Adrenal gland (tissue), 9 donors: ENCODE measurements at regions not wholly inside any gene's neighbourhood (a gene's known extent, or its start where the extent isn't known, plus 50 kb on each side); places are given as distances from the start of the nearest gene placed in this dataset.
"Not testable (repeated sequence)": the region's sequence is repeated elsewhere in the genome, so short reads cannot be mapped to it uniquely, and the experiment has no call there.

Source experiments
- DNase-seq, 7 donors: peaks; one replicate each; pipeline ENCODE4 v3.0.0-alpha.2; 2019 to 2020
- H3K27ac ChIP-seq, 5 donors: fragments of 200-600 bp; sonication (generic) in 4 of 5; 1 replicate in 3 of 5; 2 replicates in 2 of 5; pipeline versions ENCODE4 v1.5.1 to v1.8.0; 2016 to 2020; ENCODE audit warnings: mild to moderate bottlenecking in 1 of 5
- H3K27me3 ChIP-seq: fragments of 200-600 bp; 2 replicates; pipeline ENCODE4 v1.8.0; 2021
- H3K36me3 ChIP-seq, 2 donors: fragments of 200-600 bp; replicated peaks in 1 of 2; 1 replicate in 1 of 2; 2 replicates in 1 of 2; pipeline versions ENCODE4 v1.5.1 to v1.8.0; 2018 to 2022
- H3K4me1 ChIP-seq, 2 donors: fragments of 200-600 bp; replicated peaks in 1 of 2; 1 replicate in 1 of 2; 2 replicates in 1 of 2; pipeline versions ENCODE4 v1.5.1 to v1.8.0; 2018 to 2021
- H3K4me3 ChIP-seq, 4 donors: fragments of 200-600 bp; sonication (generic) in 3 of 4; one replicate each; pipeline ENCODE4 v1.5.1; 2016 to 2018
- H3K9me3 ChIP-seq, 3 donors: fragments of 200-600 bp; sonication (generic) in 1 of 3; replicated peaks in 1 of 3; 1 replicate in 2 of 3; 2 replicates in 1 of 3; pipeline versions ENCODE4 v1.5.1 to v1.8.0; 2016 to 2021
- POLR2A ChIP-seq, 2 donors: fragments of 450-650 bp; IDR thresholded peaks; one replicate each; pipeline ENCODE4 v1.6.1; 2017; ENCODE audit warnings: antibody characterized with exemption in 2 of 2, mild to moderate bottlenecking in 2 of 2, moderate library complexity in 1 of 2
- WGBS, 4 donors: extraction: QIAGEN DNeasy Blood & Tissue Kit in 2 of 4; methylation state at CpG; one replicate each; pipeline versions ENCODE4 v1.1.5 to v1.1.7; 2013 to 2017; 5-methylcytosine and 5-hydroxymethylcytosine counted together
- intact Hi-C, 2 donors: fragments of 100-400 bp; cut with DNase I; formaldehyde crosslinking; loops; one replicate each; pipeline versions ENCODE4 v1.14.1 to v1.15.0; 2022 to 2023
- TF ChIP-seq, protein P1 (sequence below), 6 experiments: fragments of 450-650 bp in 4 of 6; fragments of 200-600 bp in 2 of 6; sonication (generic) in 1 of 6; IDR thresholded peaks; 1 replicate in 5 of 6; 2 replicates in 1 of 6; pipeline versions ENCODE4 v1.5.1 to v1.8.0; 2016 to 2021; ENCODE audit warnings: antibody characterized with exemption in 6 of 6, mild to moderate bottlenecking in 2 of 6, moderate library complexity in 1 of 6
- donor health status: healthy with polysubstance abuse.
- donor health status: Bipolar disorder and iron deficiency.
- donor health status: DM: yes; HTN: yes; CAD: no.
- donor health status: DM: no; HTN: no; CAD: no.
- donor health status: DM: no; HTN: no; CAD: no.

DNA sequence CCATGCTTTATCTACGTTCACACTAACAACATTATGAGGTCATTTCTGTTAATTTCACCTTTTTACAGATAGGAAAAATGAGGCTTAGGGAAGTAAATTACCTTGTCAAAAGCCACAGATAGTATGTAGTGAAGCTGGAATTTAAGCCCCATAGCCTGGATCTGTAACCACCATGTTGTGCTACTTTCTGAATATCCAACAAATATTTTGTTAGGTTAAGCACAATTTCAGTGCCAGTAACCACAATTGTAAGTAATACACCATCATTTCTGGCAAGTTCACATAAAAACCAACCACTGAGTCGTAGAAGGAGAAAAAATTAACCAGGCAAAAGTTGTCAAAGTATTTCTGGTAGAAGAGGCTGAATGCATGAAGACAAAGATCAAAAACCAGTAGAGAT, 593.1 kb upstream of the CAMK1G start:
- WGBS, 4 donors: 73 to 83% (median 77%) methylated on average over 2 of the region's 2 CpGs
- no peaks in the 10 kb centered on the region for H3K27me3 ChIP-seq
- no peak for DNase-seq
- intact Hi-C loops: no loop called here
- TF ChIP-seq, protein P1, sequence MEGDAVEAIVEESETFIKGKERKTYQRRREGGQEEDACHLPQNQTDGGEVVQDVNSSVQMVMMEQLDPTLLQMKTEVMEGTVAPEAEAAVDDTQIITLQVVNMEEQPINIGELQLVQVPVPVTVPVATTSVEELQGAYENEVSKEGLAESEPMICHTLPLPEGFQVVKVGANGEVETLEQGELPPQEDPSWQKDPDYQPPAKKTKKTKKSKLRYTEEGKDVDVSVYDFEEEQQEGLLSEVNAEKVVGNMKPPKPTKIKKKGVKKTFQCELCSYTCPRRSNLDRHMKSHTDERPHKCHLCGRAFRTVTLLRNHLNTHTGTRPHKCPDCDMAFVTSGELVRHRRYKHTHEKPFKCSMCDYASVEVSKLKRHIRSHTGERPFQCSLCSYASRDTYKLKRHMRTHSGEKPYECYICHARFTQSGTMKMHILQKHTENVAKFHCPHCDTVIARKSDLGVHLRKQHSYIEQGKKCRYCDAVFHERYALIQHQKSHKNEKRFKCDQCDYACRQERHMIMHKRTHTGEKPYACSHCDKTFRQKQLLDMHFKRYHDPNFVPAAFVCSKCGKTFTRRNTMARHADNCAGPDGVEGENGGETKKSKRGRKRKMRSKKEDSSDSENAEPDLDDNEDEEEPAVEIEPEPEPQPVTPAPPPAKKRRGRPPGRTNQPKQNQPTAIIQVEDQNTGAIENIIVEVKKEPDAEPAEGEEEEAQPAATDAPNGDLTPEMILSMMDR (IDR thresholded peaks at IDR 0.05): no peak
- no peaks in the 10 kb centered on the region for H3K9me3 ChIP-seq
- H3K4me3 ChIP-seq: no peak overlapping the region
- no peak overlapping the region for H3K27ac ChIP-seq
- H3K4me1 ChIP-seq: no peaks in the 10 kb centered on the region
- no peaks in the 10 kb centered on the region for H3K36me3 ChIP-seq

DNA sequence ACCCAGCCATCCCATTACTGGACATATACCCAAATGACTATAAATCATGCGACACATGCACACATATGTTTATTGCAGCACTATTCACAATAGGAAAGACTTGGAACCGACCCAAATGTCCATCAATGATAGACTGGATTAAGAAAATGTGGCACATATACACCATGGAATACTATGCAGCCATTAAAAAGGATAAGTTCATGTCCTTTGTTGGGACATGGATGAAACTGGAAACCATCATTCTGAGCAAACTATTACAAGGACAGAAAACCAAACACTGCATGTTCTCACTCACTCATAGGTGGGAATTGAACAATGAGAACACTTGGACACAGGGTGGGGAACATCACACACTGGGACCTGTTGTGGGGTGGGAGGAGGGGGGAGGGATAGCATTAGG, 586.5 kb upstream of the CAMK1G start:
- H3K27me3 ChIP-seq, H3K27ac ChIP-seq, H3K36me3 ChIP-seq, intact Hi-C loops, H3K4me1 ChIP-seq, H3K9me3 ChIP-seq, H3K4me3 ChIP-seq, DNase-seq: not testable (repeated sequence)
- WGBS, 4 donors: 55 to 66% (median 63%) methylated on average over 2 of the region's 2 CpGs

DNA sequence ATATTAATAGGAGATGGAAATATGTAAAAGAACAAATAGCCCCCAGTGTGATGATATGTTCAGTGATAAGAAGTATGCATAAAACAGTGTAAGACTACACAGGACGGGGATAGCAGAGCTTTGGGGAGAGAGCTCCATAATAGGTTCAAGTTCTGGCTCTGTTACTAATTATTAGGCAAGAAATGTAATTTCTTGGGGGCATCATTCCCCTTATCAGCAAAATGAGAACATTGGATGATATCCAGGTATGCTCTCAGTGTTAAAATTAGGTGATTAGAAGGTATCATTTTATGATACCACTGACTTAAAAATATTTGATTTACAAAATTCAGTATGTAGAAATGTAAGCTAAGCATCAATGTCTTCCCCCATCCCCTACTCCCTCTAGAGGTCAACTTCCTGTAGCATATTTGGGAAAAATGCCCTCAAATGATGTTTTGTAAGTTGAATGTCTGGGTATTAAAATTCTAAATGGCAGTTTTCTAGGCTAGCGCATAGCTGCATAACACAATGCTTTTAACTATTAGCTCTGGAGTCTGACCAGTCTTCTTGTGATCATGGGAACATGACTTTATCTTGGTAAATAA, 585.7 kb upstream of the CAMK1G start:
- intact Hi-C loops: no loop called here
- Histone ChIP-seq H3K4me3 (no peak overlapping the region), H3K9me3 (no peaks in the 10 kb centered on the region), H3K27me3 (no peaks in the 10 kb centered on the region), H3K27ac (no peak overlapping the region), H3K36me3 (no peaks in the 10 kb centered on the region), H3K4me1 (no peaks in the 10 kb centered on the region)
- TF ChIP-seq POLR2A (IDR thresholded peaks at IDR 0.05): no peak
- TF ChIP-seq, protein P1 (IDR thresholded peaks at IDR 0.05): peak in 1 of 6 experiments; percentile 11
- no peak for DNase-seq
- WGBS, 4 donors: 78 to 88% (median 84%) methylated on average over 2 of the region's 2 CpGs

DNA sequence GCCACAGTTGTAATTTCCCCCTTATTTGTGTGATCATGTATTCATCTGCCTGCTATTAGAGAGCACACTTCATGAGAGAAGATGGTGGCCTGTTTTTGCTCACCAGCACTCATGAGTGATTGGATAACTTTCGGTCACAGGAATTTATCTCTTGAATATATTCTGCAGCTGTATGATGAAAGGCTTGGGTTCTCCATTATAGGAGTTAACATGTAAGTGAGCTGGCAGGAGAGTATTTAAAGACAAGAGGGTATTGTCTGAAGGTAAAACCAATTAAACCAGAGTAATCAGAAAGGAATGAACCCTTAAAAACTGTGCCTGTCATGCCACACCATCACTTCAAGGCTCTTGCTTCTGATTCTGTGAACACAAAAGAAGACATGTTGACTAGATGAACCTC, 574.9 kb upstream of the CAMK1G start:
- Histone ChIP-seq H3K9me3 (no peaks in the 10 kb centered on the region), H3K4me3 (no peak overlapping the region), H3K27me3 (no peaks in the 10 kb centered on the region), H3K27ac (no peak overlapping the region), H3K36me3 (no peaks in the 10 kb centered on the region), H3K4me1 (no peaks in the 10 kb centered on the region)
- DNase-seq: no peak
- 85 to 96% (median 92%) methylated on average over 1 of the region's 1 CpG for WGBS, 4 donors
- intact Hi-C loops: no loop called here
- TF ChIP-seq POLR2A (IDR thresholded peaks at IDR 0.05): no peak
- TF ChIP-seq, protein P1 (IDR thresholded peaks at IDR 0.05): no peak

DNA sequence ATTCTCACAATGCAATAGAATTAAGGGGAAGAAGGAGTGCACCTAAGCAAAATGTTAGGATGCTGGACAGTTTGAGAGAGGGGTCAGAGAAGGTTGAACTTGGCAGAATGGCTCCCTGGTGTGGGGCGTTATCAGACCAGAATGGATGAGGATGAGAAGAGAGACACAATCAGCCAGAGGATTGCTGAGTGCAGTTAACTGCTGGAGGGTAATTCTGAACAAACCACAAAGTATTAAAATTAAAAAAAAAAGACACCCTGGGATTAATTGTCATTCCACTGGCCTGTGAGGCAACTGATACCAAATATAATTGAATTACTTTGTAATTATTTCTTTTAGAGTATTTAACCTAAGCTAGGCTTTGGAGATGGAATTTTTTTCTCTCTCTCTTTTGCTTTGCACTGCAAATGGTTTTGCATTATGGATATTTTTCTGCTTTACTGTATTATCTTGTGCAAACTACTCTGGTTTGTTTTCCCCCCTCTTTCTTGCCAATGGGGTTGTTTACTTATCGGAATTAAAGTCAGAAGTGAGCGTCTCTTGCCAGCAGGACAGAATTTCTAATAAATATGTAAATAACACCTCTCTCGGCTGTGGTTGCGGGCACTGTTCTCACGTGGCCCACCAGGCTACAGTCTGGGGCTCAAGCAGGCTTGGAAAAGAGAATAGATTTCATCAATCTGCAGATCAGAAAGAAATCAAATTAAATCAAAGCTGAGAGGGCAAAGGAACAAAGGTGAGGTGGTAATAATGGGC, 572.9 kb upstream of the CAMK1G start:
- H3K27me3 ChIP-seq: no peaks in the 10 kb centered on the region
- no peak overlapping the region for H3K27ac ChIP-seq
- no peak overlapping the region for H3K4me3 ChIP-seq
- H3K36me3 ChIP-seq: no peaks in the 10 kb centered on the region
- H3K4me1 ChIP-seq: no peaks in the 10 kb centered on the region
- WGBS, 4 donors: 74 to 85% (median 78%) methylated on average over 6 of the region's 6 CpGs
- TF ChIP-seq POLR2A (IDR thresholded peaks at IDR 0.05): no peak
- TF ChIP-seq, protein P1 (IDR thresholded peaks at IDR 0.05): no peak
- H3K9me3 ChIP-seq: no peaks in the 10 kb centered on the region
- intact Hi-C loops: no loop called here
- DNase-seq: no peak
